ENCODE measurements at regions not wholly inside any gene's neighbourhood (a gene's known extent, or its start where the extent isn't known, plus 50 kb on each side); places are given as distances from the start of the nearest gene placed in this dataset.

DNA sequence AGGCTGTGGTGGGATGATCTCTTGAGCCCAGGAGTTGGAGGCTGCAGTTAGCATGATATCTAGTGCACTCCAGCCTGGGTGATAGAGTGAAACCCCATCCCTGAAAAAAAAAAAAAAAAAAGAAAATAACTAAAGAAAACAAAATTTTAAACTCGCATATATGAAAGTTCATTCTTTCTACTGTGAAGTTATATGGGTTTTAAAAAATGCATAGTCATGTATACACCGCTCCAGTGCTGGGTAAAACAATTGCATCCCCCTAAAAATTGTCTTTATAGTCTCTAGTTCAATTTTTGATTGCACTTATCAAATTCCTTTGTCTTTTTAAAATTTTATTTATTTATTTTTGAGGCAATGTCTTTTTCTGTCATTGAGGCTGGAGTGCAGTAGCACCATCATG is 65.0 kb upstream of the ACYP2 start:
- TF ChIP-seq, protein P1, sequence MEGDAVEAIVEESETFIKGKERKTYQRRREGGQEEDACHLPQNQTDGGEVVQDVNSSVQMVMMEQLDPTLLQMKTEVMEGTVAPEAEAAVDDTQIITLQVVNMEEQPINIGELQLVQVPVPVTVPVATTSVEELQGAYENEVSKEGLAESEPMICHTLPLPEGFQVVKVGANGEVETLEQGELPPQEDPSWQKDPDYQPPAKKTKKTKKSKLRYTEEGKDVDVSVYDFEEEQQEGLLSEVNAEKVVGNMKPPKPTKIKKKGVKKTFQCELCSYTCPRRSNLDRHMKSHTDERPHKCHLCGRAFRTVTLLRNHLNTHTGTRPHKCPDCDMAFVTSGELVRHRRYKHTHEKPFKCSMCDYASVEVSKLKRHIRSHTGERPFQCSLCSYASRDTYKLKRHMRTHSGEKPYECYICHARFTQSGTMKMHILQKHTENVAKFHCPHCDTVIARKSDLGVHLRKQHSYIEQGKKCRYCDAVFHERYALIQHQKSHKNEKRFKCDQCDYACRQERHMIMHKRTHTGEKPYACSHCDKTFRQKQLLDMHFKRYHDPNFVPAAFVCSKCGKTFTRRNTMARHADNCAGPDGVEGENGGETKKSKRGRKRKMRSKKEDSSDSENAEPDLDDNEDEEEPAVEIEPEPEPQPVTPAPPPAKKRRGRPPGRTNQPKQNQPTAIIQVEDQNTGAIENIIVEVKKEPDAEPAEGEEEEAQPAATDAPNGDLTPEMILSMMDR (IDR thresholded peaks at IDR 0.05), result no peak
- TF ChIP-seq, protein P2, sequence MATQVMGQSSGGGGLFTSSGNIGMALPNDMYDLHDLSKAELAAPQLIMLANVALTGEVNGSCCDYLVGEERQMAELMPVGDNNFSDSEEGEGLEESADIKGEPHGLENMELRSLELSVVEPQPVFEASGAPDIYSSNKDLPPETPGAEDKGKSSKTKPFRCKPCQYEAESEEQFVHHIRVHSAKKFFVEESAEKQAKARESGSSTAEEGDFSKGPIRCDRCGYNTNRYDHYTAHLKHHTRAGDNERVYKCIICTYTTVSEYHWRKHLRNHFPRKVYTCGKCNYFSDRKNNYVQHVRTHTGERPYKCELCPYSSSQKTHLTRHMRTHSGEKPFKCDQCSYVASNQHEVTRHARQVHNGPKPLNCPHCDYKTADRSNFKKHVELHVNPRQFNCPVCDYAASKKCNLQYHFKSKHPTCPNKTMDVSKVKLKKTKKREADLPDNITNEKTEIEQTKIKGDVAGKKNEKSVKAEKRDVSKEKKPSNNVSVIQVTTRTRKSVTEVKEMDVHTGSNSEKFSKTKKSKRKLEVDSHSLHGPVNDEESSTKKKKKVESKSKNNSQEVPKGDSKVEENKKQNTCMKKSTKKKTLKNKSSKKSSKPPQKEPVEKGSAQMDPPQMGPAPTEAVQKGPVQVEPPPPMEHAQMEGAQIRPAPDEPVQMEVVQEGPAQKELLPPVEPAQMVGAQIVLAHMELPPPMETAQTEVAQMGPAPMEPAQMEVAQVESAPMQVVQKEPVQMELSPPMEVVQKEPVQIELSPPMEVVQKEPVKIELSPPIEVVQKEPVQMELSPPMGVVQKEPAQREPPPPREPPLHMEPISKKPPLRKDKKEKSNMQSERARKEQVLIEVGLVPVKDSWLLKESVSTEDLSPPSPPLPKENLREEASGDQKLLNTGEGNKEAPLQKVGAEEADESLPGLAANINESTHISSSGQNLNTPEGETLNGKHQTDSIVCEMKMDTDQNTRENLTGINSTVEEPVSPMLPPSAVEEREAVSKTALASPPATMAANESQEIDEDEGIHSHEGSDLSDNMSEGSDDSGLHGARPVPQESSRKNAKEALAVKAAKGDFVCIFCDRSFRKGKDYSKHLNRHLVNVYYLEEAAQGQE (IDR thresholded peaks at IDR 0.05; ENCODE audit: insufficient read depth in 1 of 2, low read depth in 2 of 2, low read length in 1 of 2), result no peak

Data from Panc1 (cell line).